ENCODE measurements at regions not wholly inside any gene's neighbourhood (a gene's known extent, or its start where the extent isn't known, plus 50 kb on each side); places are given as distances from the start of the nearest gene placed in this dataset.

DNA sequence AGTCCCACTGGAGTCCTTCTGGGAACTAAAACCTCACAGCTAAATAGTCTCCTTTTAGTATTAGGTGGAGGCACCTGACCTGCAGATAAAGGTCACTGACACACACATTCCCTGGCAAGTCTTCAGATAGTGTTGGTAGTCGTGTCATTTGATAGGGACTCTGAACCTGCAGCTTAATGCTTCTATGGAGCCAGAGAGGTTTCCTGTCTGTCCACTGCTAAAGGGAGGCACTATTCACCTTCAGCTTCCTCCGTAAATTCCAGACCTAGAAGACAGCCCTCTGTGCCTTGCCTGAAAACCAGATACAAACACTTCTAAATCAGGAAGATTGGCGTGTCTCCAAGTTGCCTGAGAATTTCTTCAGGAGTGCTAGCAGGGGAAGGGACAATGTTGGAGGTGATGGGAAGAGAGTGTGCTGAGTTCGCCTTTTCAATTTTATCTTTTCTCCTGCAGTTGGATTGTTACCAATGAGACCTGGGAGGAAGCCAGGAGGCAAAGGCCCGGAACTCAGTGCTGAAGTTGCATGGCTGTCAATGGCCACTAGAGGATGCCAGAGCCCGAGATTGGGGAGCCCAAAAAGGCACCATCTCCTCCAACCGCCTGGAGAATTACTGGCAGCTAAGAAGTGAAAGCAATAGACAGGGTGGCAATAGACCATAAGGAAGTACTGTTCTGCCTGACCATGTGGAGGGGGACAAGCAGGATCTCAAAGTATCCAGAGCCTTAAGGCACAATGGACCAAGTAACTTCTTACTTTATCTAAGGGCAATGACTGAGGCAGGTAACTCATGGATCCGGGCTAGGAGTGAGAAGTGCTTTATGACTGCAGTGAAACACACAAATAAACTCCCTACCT lies 81.6 kb upstream of the SCAF11 start:
- TF ChIP-seq ZBTB21 (CRISPR knock-in tag; IDR thresholded peaks at IDR 0.05; ENCODE audit: borderline replicate concordance) (no peak), ETV6 (CRISPR knock-in tag; IDR thresholded peaks at IDR 0.05) (no peak), ZNF317 (CRISPR knock-in tag; IDR thresholded peaks at IDR 0.05; ENCODE audit: borderline replicate concordance, low read depth) (no peak), NR1H2 (CRISPR knock-in tag; IDR thresholded peaks at IDR 0.05) (no peak)
- TF ChIP-seq, protein P1, sequence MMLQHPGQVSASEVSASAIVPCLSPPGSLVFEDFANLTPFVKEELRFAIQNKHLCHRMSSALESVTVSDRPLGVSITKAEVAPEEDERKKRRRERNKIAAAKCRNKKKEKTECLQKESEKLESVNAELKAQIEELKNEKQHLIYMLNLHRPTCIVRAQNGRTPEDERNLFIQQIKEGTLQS (CRISPR knock-in tag; conservative IDR thresholded peaks at IDR 0.05) = no peak
- TF ChIP-seq, protein P2, sequence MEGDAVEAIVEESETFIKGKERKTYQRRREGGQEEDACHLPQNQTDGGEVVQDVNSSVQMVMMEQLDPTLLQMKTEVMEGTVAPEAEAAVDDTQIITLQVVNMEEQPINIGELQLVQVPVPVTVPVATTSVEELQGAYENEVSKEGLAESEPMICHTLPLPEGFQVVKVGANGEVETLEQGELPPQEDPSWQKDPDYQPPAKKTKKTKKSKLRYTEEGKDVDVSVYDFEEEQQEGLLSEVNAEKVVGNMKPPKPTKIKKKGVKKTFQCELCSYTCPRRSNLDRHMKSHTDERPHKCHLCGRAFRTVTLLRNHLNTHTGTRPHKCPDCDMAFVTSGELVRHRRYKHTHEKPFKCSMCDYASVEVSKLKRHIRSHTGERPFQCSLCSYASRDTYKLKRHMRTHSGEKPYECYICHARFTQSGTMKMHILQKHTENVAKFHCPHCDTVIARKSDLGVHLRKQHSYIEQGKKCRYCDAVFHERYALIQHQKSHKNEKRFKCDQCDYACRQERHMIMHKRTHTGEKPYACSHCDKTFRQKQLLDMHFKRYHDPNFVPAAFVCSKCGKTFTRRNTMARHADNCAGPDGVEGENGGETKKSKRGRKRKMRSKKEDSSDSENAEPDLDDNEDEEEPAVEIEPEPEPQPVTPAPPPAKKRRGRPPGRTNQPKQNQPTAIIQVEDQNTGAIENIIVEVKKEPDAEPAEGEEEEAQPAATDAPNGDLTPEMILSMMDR (IDR thresholded peaks at IDR 0.05) = peak; percentile 87
- TF ChIP-seq, protein P3, sequence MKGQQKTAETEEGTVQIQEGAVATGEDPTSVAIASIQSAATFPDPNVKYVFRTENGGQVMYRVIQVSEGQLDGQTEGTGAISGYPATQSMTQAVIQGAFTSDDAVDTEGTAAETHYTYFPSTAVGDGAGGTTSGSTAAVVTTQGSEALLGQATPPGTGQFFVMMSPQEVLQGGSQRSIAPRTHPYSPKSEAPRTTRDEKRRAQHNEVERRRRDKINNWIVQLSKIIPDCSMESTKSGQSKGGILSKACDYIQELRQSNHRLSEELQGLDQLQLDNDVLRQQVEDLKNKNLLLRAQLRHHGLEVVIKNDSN (CRISPR knock-in tag; IDR thresholded peaks at IDR 0.05) = no peak
- TF ChIP-seq, protein P4, sequence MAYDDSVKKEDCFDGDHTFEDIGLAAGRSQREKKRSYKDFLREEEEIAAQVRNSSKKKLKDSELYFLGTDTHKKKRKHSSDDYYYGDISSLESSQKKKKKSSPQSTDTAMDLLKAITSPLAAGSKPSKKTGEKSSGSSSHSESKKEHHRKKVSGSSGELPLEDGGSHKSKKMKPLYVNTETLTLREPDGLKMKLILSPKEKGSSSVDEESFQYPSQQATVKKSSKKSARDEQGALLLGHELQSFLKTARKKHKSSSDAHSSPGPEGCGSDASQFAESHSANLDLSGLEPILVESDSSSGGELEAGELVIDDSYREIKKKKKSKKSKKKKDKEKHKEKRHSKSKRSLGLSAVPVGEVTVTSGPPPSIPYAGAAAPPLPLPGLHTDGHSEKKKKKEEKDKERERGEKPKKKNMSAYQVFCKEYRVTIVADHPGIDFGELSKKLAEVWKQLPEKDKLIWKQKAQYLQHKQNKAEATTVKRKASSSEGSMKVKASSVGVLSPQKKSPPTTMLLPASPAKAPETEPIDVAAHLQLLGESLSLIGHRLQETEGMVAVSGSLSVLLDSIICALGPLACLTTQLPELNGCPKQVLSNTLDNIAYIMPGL (CRISPR knock-in tag; IDR thresholded peaks at IDR 0.05) = no peak
